ENCODE measurements at regions not wholly inside any gene's neighbourhood (a gene's known extent, or its start where the extent isn't known, plus 50 kb on each side); places are given as distances from the start of the nearest gene placed in this dataset.

DNA sequence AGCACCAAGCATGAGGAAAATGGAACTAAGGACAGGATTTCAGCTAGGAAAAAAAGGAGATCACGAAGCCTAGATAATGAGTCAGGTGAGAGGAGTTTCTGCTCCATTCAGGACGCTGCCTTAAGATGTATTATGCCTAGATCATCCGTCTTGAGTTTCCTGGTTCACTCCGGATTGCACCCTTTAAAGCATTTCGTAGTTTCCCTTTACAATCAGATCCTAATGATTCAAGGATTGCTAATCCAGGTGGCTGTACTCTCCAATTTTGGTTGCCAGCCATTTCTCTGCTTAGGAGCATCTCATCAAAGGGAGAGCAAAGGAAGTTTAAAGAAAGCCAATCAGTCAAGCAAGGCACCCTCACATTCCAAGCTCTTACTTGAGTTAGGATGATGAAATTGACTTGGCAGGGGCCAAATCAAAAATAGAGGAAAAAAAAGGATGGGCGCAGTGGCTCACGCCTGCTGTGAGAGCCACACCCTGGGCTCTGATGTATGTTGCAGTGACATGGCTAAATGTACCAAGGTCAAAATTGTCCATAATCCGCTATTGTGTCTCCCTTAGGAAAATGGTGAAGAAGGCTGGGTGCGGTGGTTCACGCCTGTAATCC lies 156.9 kb upstream of the SOD1 start:
- no peak for TF ChIP-seq EZH2 (IDR thresholded peaks at IDR 0.05)
- TF ChIP-seq POLR2AphosphoS5 (IDR thresholded peaks at IDR 0.05; ENCODE audit: borderline replicate concordance, low read depth, low read length): no peak
- TF ChIP-seq FOXP2 (optimal IDR thresholded peaks at IDR 0.05; ENCODE audit: control extremely low read depth, extremely low read length, insufficient read depth): no peak

Data from SK-N-MC (cell line).